SK-N-SH treated with all-trans-retinoic acid at 6 μM for 48 hours (cell line): ENCODE measurements at regions not wholly inside any gene's neighbourhood (a gene's known extent, or its start where the extent isn't known, plus 50 kb on each side); places are given as distances from the start of the nearest gene placed in this dataset.

ENCODE experiments used
- ATAC-seq: fragments of 200-7000 bp; cut with Tn5 transposase; 3 replicates; pipeline ENCODE4 v1.9.1; 2020; ENCODE audit warnings: mild to moderate bottlenecking, moderate library complexity
- BACH2 ChIP-seq: fragments of 250-450 bp; sonication (Bioruptor Pico); IDR thresholded peaks from 2 replicates; pipeline ENCODE4 v1.9.0; 2021; ENCODE audit warnings: mild to moderate bottlenecking, borderline replicate concordance
- CREB5 ChIP-seq: fragments of 250-450 bp; sonication (Bioruptor Pico); IDR thresholded peaks from 2 replicates; pipeline ENCODE4 v1.5.1; 2020; ENCODE audit warnings: low read depth, mild to moderate bottlenecking, moderate library complexity
- CSRNP3 ChIP-seq: fragments of 250-450 bp; sonication (Bioruptor Pico); IDR thresholded peaks from 2 replicates; pipeline ENCODE4 v1.5.1; 2021; ENCODE audit warnings: mild to moderate bottlenecking, moderate library complexity
- ESRRG ChIP-seq: fragments of 250-450 bp; sonication (Bioruptor Pico); IDR thresholded peaks from 2 replicates; pipeline ENCODE4 v1.6.1; 2021; ENCODE audit warnings: mild to moderate bottlenecking
- GLIS3 ChIP-seq: fragments of 250-450 bp; sonication (Bioruptor Pico); IDR thresholded peaks from 2 replicates; pipeline ENCODE4 v1.5.0; 2020; ENCODE audit warnings: mild to moderate bottlenecking, moderate library complexity
- OSR1 ChIP-seq: fragments of 250-450 bp; sonication (Bioruptor Pico); IDR thresholded peaks from 2 replicates; pipeline ENCODE4 v1.8.0; 2022; ENCODE audit warnings: moderate library complexity, mild to moderate bottlenecking, inconsistent platforms
- PATZ1 ChIP-seq: fragments of 250-450 bp; sonication (Bioruptor Pico); IDR thresholded peaks from 2 replicates; pipeline ENCODE4 v1.8.0; 2020; ENCODE audit warnings: mild to moderate bottlenecking, moderate library complexity, borderline replicate concordance
- POU6F1 ChIP-seq: fragments of 250-450 bp; sonication (Bioruptor Pico); IDR thresholded peaks from 2 replicates; pipeline ENCODE4 v1.8.0; 2021; ENCODE audit warnings: low read depth, mild to moderate bottlenecking, moderate library complexity, borderline replicate concordance
- PPARA ChIP-seq: fragments of 250-450 bp; sonication (Bioruptor Pico); IDR thresholded peaks from 2 replicates; pipeline ENCODE4 v1.5.0; 2020; ENCODE audit warnings: mild to moderate bottlenecking, borderline replicate concordance
- SNAI2 ChIP-seq: fragments of 250-450 bp; sonication (Bioruptor Pico); IDR thresholded peaks from 2 replicates; pipeline ENCODE4 v1.5.0; 2020; ENCODE audit warnings: mild to moderate bottlenecking, moderate library complexity
- TCF4 ChIP-seq: fragments of 250-450 bp; sonication (Bioruptor Pico); IDR thresholded peaks from 2 replicates; pipeline ENCODE4 v1.8.0; 2021; ENCODE audit warnings: mild to moderate bottlenecking, moderate library complexity, borderline replicate concordance
- TSHZ2 ChIP-seq: fragments of 250-450 bp; sonication (Bioruptor Pico); IDR thresholded peaks from 2 replicates; pipeline ENCODE4 v1.5.0; 2020; ENCODE audit warnings: mild to moderate bottlenecking, moderate library complexity
- ZC3H10 ChIP-seq: fragments of 250-450 bp; sonication (Bioruptor Pico); IDR thresholded peaks from 2 replicates; pipeline ENCODE4 v1.5.1; 2021; ENCODE audit warnings: mild to moderate bottlenecking, moderate library complexity
- ZFP3 ChIP-seq: fragments of 250-450 bp; sonication (Bioruptor Pico); IDR thresholded peaks from 2 replicates; pipeline ENCODE4 v1.5.0; 2020; ENCODE audit warnings: mild to moderate bottlenecking, moderate library complexity
- ZFP30 ChIP-seq: fragments of 450-650 bp; formaldehyde crosslinking; IDR thresholded peaks from 2 replicates; pipeline ENCODE4 v1.5.0; 2022; ENCODE audit warnings: mild to moderate bottlenecking, moderate library complexity
- ZNF565 ChIP-seq: fragments of 450-650 bp; formaldehyde crosslinking; conservative IDR thresholded peaks from 2 replicates; pipeline ENCODE4 v1.5.0; 2020; ENCODE audit warnings: low read depth, mild to moderate bottlenecking, moderate library complexity
- ZNF70 ChIP-seq: fragments of 450-650 bp; formaldehyde crosslinking; IDR thresholded peaks from 2 replicates; pipeline ENCODE4 v1.5.0; 2020; ENCODE audit warnings: mild to moderate bottlenecking, moderate library complexity
- ZNF8 ChIP-seq: fragments of 450-650 bp; formaldehyde crosslinking; IDR thresholded peaks from 2 replicates; pipeline ENCODE4 v1.5.0; 2020; ENCODE audit warnings: mild to moderate bottlenecking, moderate library complexity

GRCh38 chr9:84445737-84446136 lies 105.2 kb upstream of the SLC28A3 start:
- TF ChIP-seq PPARA (CRISPR knock-in tag), result no peak
- no peak for TF ChIP-seq OSR1 (CRISPR knock-in tag)
- no peak for TF ChIP-seq ESRRG (CRISPR knock-in tag)
- no peak for TF ChIP-seq ZNF70 (CRISPR knock-in tag)
- no peak for TF ChIP-seq GLIS3 (CRISPR knock-in tag)
- TF ChIP-seq PATZ1 (CRISPR knock-in tag), result no peak
- TF ChIP-seq ZFP30 (CRISPR knock-in tag), result no peak
- TF ChIP-seq CSRNP3 (CRISPR knock-in tag), result no peak
- no peak for TF ChIP-seq TSHZ2
- TF ChIP-seq ZNF565 (CRISPR knock-in tag), result no peak
- no peak for TF ChIP-seq CREB5 (CRISPR knock-in tag)
- TF ChIP-seq, all 23 proteins: peak for 0
- ATAC-seq, result no peak

GRCh38 chr9:84447305-84447704 lies 106.7 kb upstream of the SLC28A3 start:
- no peak for TF ChIP-seq ZFP3 (CRISPR knock-in tag)
- TF ChIP-seq POU6F1 (CRISPR knock-in tag), result no peak
- no peak for TF ChIP-seq ZC3H10 (CRISPR knock-in tag)
- no peak for TF ChIP-seq SNAI2 (CRISPR knock-in tag)
- TF ChIP-seq PATZ1 (CRISPR knock-in tag), result no peak
- TF ChIP-seq ZFP30 (CRISPR knock-in tag), result no peak
- no peak for TF ChIP-seq TCF4
- no peak for TF ChIP-seq CSRNP3 (CRISPR knock-in tag)
- TF ChIP-seq TSHZ2, result no peak
- TF ChIP-seq ZNF70 (CRISPR knock-in tag), result no peak
- TF ChIP-seq BACH2 (CRISPR knock-in tag), result no peak
- TF ChIP-seq ZNF8 (CRISPR knock-in tag), result no peak
- ATAC-seq, result no peak
